Urinary bladder (tissue), 3 donors: ENCODE measurements at regions not wholly inside any gene's neighbourhood (a gene's known extent, or its start where the extent isn't known, plus 50 kb on each side); places are given as distances from the start of the nearest gene placed in this dataset.

ENCODE experiments used
- DNase-seq: peaks from one replicate; pipeline ENCODE4 v3.0.0-alpha.2; 2015; ENCODE audit errors: extremely low spot score
- H3K27ac ChIP-seq: one replicate; pipeline ENCODE4 v1.5.1; 2013; ENCODE audit warnings: low read depth, mild to moderate bottlenecking, moderate library complexity
- H3K36me3 ChIP-seq: one replicate; pipeline ENCODE4 v1.6.1; 2013; ENCODE audit warnings: mild to moderate bottlenecking, moderate library complexity; ENCODE audit not compliant: insufficient read depth
- H3K4me1 ChIP-seq: one replicate; pipeline ENCODE4 v1.6.1; 2013; ENCODE audit warnings: mild to moderate bottlenecking, moderate library complexity; ENCODE audit not compliant: insufficient read depth
- H3K4me3 ChIP-seq: one replicate; pipeline ENCODE4 v1.5.1; 2013; ENCODE audit warnings: low read depth, low read length
- WGBS: extraction: QIAGEN DNeasy Blood & Tissue Kit; methylation state at CpG from one replicate; pipeline ENCODE4 v1.1.7; 2013; 5-methylcytosine and 5-hydroxymethylcytosine counted together
- donor health status: healthy with polysubstance abuse.
- donor health status: healthy.

GRCh38 chr2:18993756-18994338 lies 364.6 kb downstream of the OSR1 start:
- no peak for DNase-seq
- Histone ChIP-seq H3K4me1 (no peaks in the 10 kb centered on the region), H3K36me3 (no peaks in the 10 kb centered on the region), H3K4me3 (no peak overlapping the region), H3K27ac (no peak overlapping the region)
- WGBS = over 99% methylated on average over 3 of the region's 3 CpGs

- 28% methylated on average over 5 of the region's 5 CpGs for WGBS
- no peaks in the 10 kb centered on the region for H3K4me1 ChIP-seq
- H3K27ac ChIP-seq = no peak overlapping the region
- DNase-seq = no peak
- no peak overlapping the region for H3K4me3 ChIP-seq
- H3K36me3 ChIP-seq = no peaks in the 10 kb centered on the region
Measured at GRCh38 chr2:18991177-18992168, 366.9 kb downstream of the OSR1 start.

GRCh38 chr2:18988631-18989232 lies 369.7 kb downstream of the OSR1 start:
- Histone ChIP-seq H3K27ac (no peak overlapping the region), H3K4me3 (no peak overlapping the region), H3K4me1 (no peaks in the 10 kb centered on the region), H3K36me3 (no peaks in the 10 kb centered on the region)
- DNase-seq = no peak
- 78% methylated on average over 3 of the region's 3 CpGs for WGBS

GRCh38 chr2:18987592-18988073 lies 370.8 kb downstream of the OSR1 start:
- no peak overlapping the region for H3K4me3 ChIP-seq
- no peaks in the 10 kb centered on the region for H3K4me1 ChIP-seq
- 13% methylated on average over 4 of the region's 4 CpGs for WGBS
- no peaks in the 10 kb centered on the region for H3K36me3 ChIP-seq
- no peak overlapping the region for H3K27ac ChIP-seq
- DNase-seq = no peak

GRCh38 chr2:18987016-18987415 lies 371.4 kb downstream of the OSR1 start:
- no peak for DNase-seq
- Histone ChIP-seq H3K4me1 (no peaks in the 10 kb centered on the region), H3K4me3 (no peak overlapping the region), H3K27ac (no peak overlapping the region), H3K36me3 (no peaks in the 10 kb centered on the region)
- 46% methylated on average over 4 of the region's 4 CpGs for WGBS

GRCh38 chr2:18986046-18986445 lies 372.4 kb downstream of the OSR1 start:
- Histone ChIP-seq H3K36me3 (no peaks in the 10 kb centered on the region), H3K4me1 (no peaks in the 10 kb centered on the region), H3K27ac (no peak overlapping the region), H3K4me3 (no peak overlapping the region)
- no peak for DNase-seq

GRCh38 chr2:18980786-18981430 lies 377.5 kb downstream of the OSR1 start:
- H3K4me1 ChIP-seq = no peaks in the 10 kb centered on the region

GRCh38 chr2:18980104-18980785 lies 378.2 kb downstream of the OSR1 start:
- no peak for DNase-seq
- H3K4me3 ChIP-seq = no peak overlapping the region
- H3K4me1 ChIP-seq = no peaks in the 10 kb centered on the region
- no peaks in the 10 kb centered on the region for H3K36me3 ChIP-seq
- WGBS = 74% methylated on average over 5 of the region's 5 CpGs
- H3K27ac ChIP-seq = no peak overlapping the region

More at GRCh38 chr2:18980786-18981430, 377.5 kb downstream of the OSR1 start:
- Histone ChIP-seq H3K4me3 (no peak overlapping the region), H3K27ac (no peak overlapping the region), H3K36me3 (no peaks in the 10 kb centered on the region)
- WGBS = 61% methylated on average over 6 of the region's 6 CpGs
- no peak for DNase-seq

GRCh38 chr2:18977409-18977808 lies 381.0 kb downstream of the OSR1 start:
- no peak for DNase-seq
- H3K4me1 ChIP-seq = no peaks in the 10 kb centered on the region
- H3K27ac ChIP-seq = peak overlapping the region; percentile 47
- H3K4me3 ChIP-seq = no peak overlapping the region
- 53% methylated on average over 3 of the region's 3 CpGs for WGBS
- no peaks in the 10 kb centered on the region for H3K36me3 ChIP-seq

GRCh38 chr2:18976168-18976961 lies 382.1 kb downstream of the OSR1 start:
- no peaks in the 10 kb centered on the region for H3K36me3 ChIP-seq
- peak overlapping the region; percentile 52 for H3K27ac ChIP-seq
- no peak overlapping the region for H3K4me3 ChIP-seq
- H3K4me1 ChIP-seq = no peaks in the 10 kb centered on the region
- peak; percentile 83 for DNase-seq
- 24% methylated on average over 14 of the region's 14 CpGs for WGBS

GRCh38 chr2:18975506-18976167 lies 382.8 kb downstream of the OSR1 start:
- Histone ChIP-seq H3K27ac (no peak overlapping the region), H3K4me3 (no peak overlapping the region), H3K4me1 (no peaks in the 10 kb centered on the region), H3K36me3 (no peaks in the 10 kb centered on the region)
- DNase-seq = no peak
- WGBS = 32% methylated on average over 9 of the region's 9 CpGs

GRCh38 chr2:18971628-18972027 lies 382.3 kb upstream of the NT5C1B start:
- H3K27ac ChIP-seq = no peak overlapping the region
- H3K4me3 ChIP-seq = no peak overlapping the region
- no peak for DNase-seq
- no peaks in the 10 kb centered on the region for H3K36me3 ChIP-seq
- H3K4me1 ChIP-seq = no peaks in the 10 kb centered on the region
